ENCODE measurements at regions not wholly inside any gene's neighbourhood (a gene's known extent, or its start where the extent isn't known, plus 50 kb on each side); places are given as distances from the start of the nearest gene placed in this dataset.

GRCh38 chr18:26655525-26656430 lies 107.4 kb upstream of the KCTD1 start:
- no peaks in the 10 kb centered on the region for H3K9me3 ChIP-seq (ENCODE audit: control insufficient read depth, low read depth, low read length)
- peak overlapping the region; percentile 74 for H3K4me3 ChIP-seq (ENCODE audit: low read length)
- peak overlapping the region; percentile 64 for H3K9ac ChIP-seq (ENCODE audit: low read length)
- no peaks in the 10 kb centered on the region for H3K36me3 ChIP-seq (ENCODE audit: control insufficient read depth, low read depth, low read length)
- H3K27me3 ChIP-seq (ENCODE audit: control insufficient read depth, insufficient read depth, low read length): peaks cover 34% of the 10 kb centered on the region
- H3K4me1 ChIP-seq (ENCODE audit: control insufficient read depth, low read depth, low read length): peaks cover 29% of the 10 kb centered on the region
- no peak overlapping the region for H3K27ac ChIP-seq (ENCODE audit: low read length)

GRCh38 chr18:26654616-26655524 lies 106.5 kb upstream of the KCTD1 start:
- H3K9me3 ChIP-seq (ENCODE audit: control insufficient read depth, low read depth, low read length): no peaks in the 10 kb centered on the region
- peaks cover 36% of the 10 kb centered on the region for H3K4me1 ChIP-seq (ENCODE audit: control insufficient read depth, low read depth, low read length)
- peak overlapping the region; percentile 64 for H3K9ac ChIP-seq (ENCODE audit: low read length)
- peak overlapping the region; percentile 74 for H3K4me3 ChIP-seq (ENCODE audit: low read length)
- H3K27me3 ChIP-seq (ENCODE audit: control insufficient read depth, insufficient read depth, low read length): peaks cover 44% of the 10 kb centered on the region
- no peak overlapping the region for H3K27ac ChIP-seq (ENCODE audit: low read length)
- no peaks in the 10 kb centered on the region for H3K36me3 ChIP-seq (ENCODE audit: control insufficient read depth, low read depth, low read length)

- Histone ChIP-seq H3K9me3 (ENCODE audit: control insufficient read depth, low read depth, low read length) (no peaks in the 10 kb centered on the region), H3K36me3 (ENCODE audit: control insufficient read depth, low read depth, low read length) (no peaks in the 10 kb centered on the region), H3K27me3 (ENCODE audit: control insufficient read depth, insufficient read depth, low read length) (peaks cover 45% of the 10 kb centered on the region), H3K4me1 (ENCODE audit: control insufficient read depth, low read depth, low read length) (peaks cover 34% of the 10 kb centered on the region), H3K27ac (ENCODE audit: low read length) (no peak overlapping the region), H3K9ac (ENCODE audit: low read length) (no peak overlapping the region), H3K4me3 (ENCODE audit: low read length) (no peak overlapping the region)
Observed at GRCh38 chr18:26653943-26654615, 105.7 kb upstream of the KCTD1 start.

- H3K9me3 ChIP-seq (ENCODE audit: control insufficient read depth, low read depth, low read length): no peaks in the 10 kb centered on the region
- peaks cover 20% of the 10 kb centered on the region for H3K4me1 ChIP-seq (ENCODE audit: control insufficient read depth, low read depth, low read length)
- H3K9ac ChIP-seq (ENCODE audit: low read length): no peak overlapping the region
- no peak overlapping the region for H3K27ac ChIP-seq (ENCODE audit: low read length)
- no peaks in the 10 kb centered on the region for H3K36me3 ChIP-seq (ENCODE audit: control insufficient read depth, low read depth, low read length)
- no peak overlapping the region for H3K4me3 ChIP-seq (ENCODE audit: low read length)
- H3K27me3 ChIP-seq (ENCODE audit: control insufficient read depth, insufficient read depth, low read length): peaks cover 45% of the 10 kb centered on the region
Observed at GRCh38 chr18:26652501-26652900, 104.1 kb upstream of the KCTD1 start.

GRCh38 chr18:26650310-26651268 lies 102.2 kb upstream of the KCTD1 start:
- H3K27me3 ChIP-seq (ENCODE audit: control insufficient read depth, insufficient read depth, low read length): peaks cover 43% of the 10 kb centered on the region
- H3K36me3 ChIP-seq (ENCODE audit: control insufficient read depth, low read depth, low read length): no peaks in the 10 kb centered on the region
- H3K27ac ChIP-seq (ENCODE audit: low read length): no peak overlapping the region
- no peaks in the 10 kb centered on the region for H3K9me3 ChIP-seq (ENCODE audit: control insufficient read depth, low read depth, low read length)
- H3K4me1 ChIP-seq (ENCODE audit: control insufficient read depth, low read depth, low read length): peaks cover 20% of the 10 kb centered on the region
- no peak overlapping the region for H3K4me3 ChIP-seq (ENCODE audit: low read length)
- H3K9ac ChIP-seq (ENCODE audit: low read length): no peak overlapping the region

GRCh38 chr18:26649193-26649543 lies 100.8 kb upstream of the KCTD1 start:
- Histone ChIP-seq H3K36me3 (ENCODE audit: control insufficient read depth, low read depth, low read length) (no peaks in the 10 kb centered on the region), H3K27ac (ENCODE audit: low read length) (no peak overlapping the region), H3K4me3 (ENCODE audit: low read length) (no peak overlapping the region), H3K4me1 (ENCODE audit: control insufficient read depth, low read depth, low read length) (peaks cover 15% of the 10 kb centered on the region), H3K27me3 (ENCODE audit: control insufficient read depth, insufficient read depth, low read length) (peaks cover 29% of the 10 kb centered on the region), H3K9ac (ENCODE audit: low read length) (no peak overlapping the region), H3K9me3 (ENCODE audit: control insufficient read depth, low read depth, low read length) (no peaks in the 10 kb centered on the region)

GRCh38 chr18:26648509-26649192 lies 100.3 kb upstream of the KCTD1 start:
- H3K27me3 ChIP-seq (ENCODE audit: control insufficient read depth, insufficient read depth, low read length): peaks cover 24% of the 10 kb centered on the region
- H3K9me3 ChIP-seq (ENCODE audit: control insufficient read depth, low read depth, low read length): no peaks in the 10 kb centered on the region
- no peak overlapping the region for H3K4me3 ChIP-seq (ENCODE audit: low read length)
- H3K36me3 ChIP-seq (ENCODE audit: control insufficient read depth, low read depth, low read length): no peaks in the 10 kb centered on the region
- peaks cover 15% of the 10 kb centered on the region for H3K4me1 ChIP-seq (ENCODE audit: control insufficient read depth, low read depth, low read length)
- no peak overlapping the region for H3K27ac ChIP-seq (ENCODE audit: low read length)
- H3K9ac ChIP-seq (ENCODE audit: low read length): no peak overlapping the region

- Histone ChIP-seq H3K9ac (ENCODE audit: low read length) (no peak overlapping the region), H3K27ac (ENCODE audit: low read length) (no peak overlapping the region), H3K4me1 (ENCODE audit: control insufficient read depth, low read depth, low read length) (peaks cover 10% of the 10 kb centered on the region), H3K9me3 (ENCODE audit: control insufficient read depth, low read depth, low read length) (no peaks in the 10 kb centered on the region), H3K27me3 (ENCODE audit: control insufficient read depth, insufficient read depth, low read length) (peaks cover 14% of the 10 kb centered on the region), H3K4me3 (ENCODE audit: low read length) (no peak overlapping the region), H3K36me3 (ENCODE audit: control insufficient read depth, low read depth, low read length) (no peaks in the 10 kb centered on the region)
Observed at GRCh38 chr18:26646901-26647300, 98.5 kb upstream of the KCTD1 start.

GRCh38 chr18:26642440-26643348 lies 94.3 kb upstream of the KCTD1 start:
- H3K27ac ChIP-seq (ENCODE audit: low read length): no peak overlapping the region
- no peaks in the 10 kb centered on the region for H3K36me3 ChIP-seq (ENCODE audit: control insufficient read depth, low read depth, low read length)
- H3K4me3 ChIP-seq (ENCODE audit: low read length): no peak overlapping the region
- no peaks in the 10 kb centered on the region for H3K9me3 ChIP-seq (ENCODE audit: control insufficient read depth, low read depth, low read length)
- no peaks in the 10 kb centered on the region for H3K4me1 ChIP-seq (ENCODE audit: control insufficient read depth, low read depth, low read length)
- no peak overlapping the region for H3K9ac ChIP-seq (ENCODE audit: low read length)
- H3K27me3 ChIP-seq (ENCODE audit: control insufficient read depth, insufficient read depth, low read length): no peaks in the 10 kb centered on the region
